DND-41 (cell line): ENCODE measurements at regions not wholly inside any gene's neighbourhood (a gene's known extent, or its start where the extent isn't known, plus 50 kb on each side); places are given as distances from the start of the nearest gene placed in this dataset.

Source experiments
- ATAC-seq: fragments of 200-7000 bp; cut with Tn5 transposase; 3 replicates; pipeline ENCODE4 v1.9.1; 2021; ENCODE audit warnings: low read depth; ENCODE audit not compliant: insufficient read depth
- DNase-seq: peaks from one replicate; pipeline ENCODE4 v3.0.0-alpha.2; 2020
- H2AFZ ChIP-seq: 2 replicates; pipeline ENCODE4 v1.6.0; 2012; ENCODE audit warnings: low read depth, low read length
- H3K27ac ChIP-seq: 2 replicates; pipeline ENCODE4 v1.5.1; 2012; ENCODE audit warnings: low read length, inconsistent platforms
- H3K27me3 ChIP-seq: fragments of 200-600 bp; sonication (generic); 2 replicates; pipeline ENCODE4 v1.6.0; 2012; ENCODE audit warnings: low read length, mild to moderate bottlenecking, inconsistent platforms; ENCODE audit not compliant: insufficient read depth, poor library complexity
- H3K36me3 ChIP-seq: 2 replicates; pipeline ENCODE4 v1.5.1; 2012; ENCODE audit warnings: low read length, inconsistent platforms; ENCODE audit not compliant: insufficient read depth
- H3K4me1 ChIP-seq: 2 replicates; pipeline ENCODE4 v1.5.1; 2012; ENCODE audit warnings: mild to moderate bottlenecking, low read length; ENCODE audit not compliant: insufficient read depth
- H3K4me2 ChIP-seq: 2 replicates; pipeline ENCODE4 v1.6.0; 2012; ENCODE audit warnings: mild to moderate bottlenecking, moderate library complexity, low read length, inconsistent platforms; ENCODE audit not compliant: insufficient read depth
- H3K4me3 ChIP-seq, 2 experiments: fragments of 200-600 bp in 1 of 2; shearing (Covaris generic) in 1 of 2; 2 replicates each; pipeline ENCODE4 v1.5.1; 2012 to 2016; ENCODE audit warnings: inconsistent platforms in 2 of 2, low read length in 2 of 2, mild to moderate bottlenecking in 2 of 2, low read depth in 1 of 2, moderate library complexity in 1 of 2
- H3K79me2 ChIP-seq: 2 replicates; pipeline ENCODE4 v1.6.0; 2012; ENCODE audit warnings: low read length, inconsistent platforms; ENCODE audit not compliant: insufficient read depth
- H3K9ac ChIP-seq: 2 replicates; pipeline ENCODE4 v1.6.0; 2012; ENCODE audit warnings: low read depth, mild to moderate bottlenecking, inconsistent platforms, low read length, moderate library complexity
- H3K9me3 ChIP-seq: 2 replicates; pipeline ENCODE4 v1.5.1; 2012; ENCODE audit warnings: low read length, moderate library complexity, mild to moderate bottlenecking, inconsistent platforms; ENCODE audit not compliant: insufficient read depth, severe bottlenecking
- H4K20me1 ChIP-seq: 2 replicates; pipeline ENCODE4 v1.6.0; 2012; ENCODE audit warnings: low read length; ENCODE audit not compliant: insufficient read depth
- EZH2 ChIP-seq: IDR thresholded peaks from 3 replicates; pipeline ENCODE4 v1.6.1; 2012; ENCODE audit warnings: borderline replicate concordance, low read depth, mild to moderate bottlenecking, moderate library complexity, low read length, inconsistent platforms; ENCODE audit not compliant: severe bottlenecking
- TF ChIP-seq, protein P1 (sequence below): IDR thresholded peaks from 2 replicates; pipeline ENCODE4 v1.5.1; 2012; ENCODE audit warnings: borderline replicate concordance, low read length, moderate library complexity, mild to moderate bottlenecking; ENCODE audit not compliant: poor library complexity, severe bottlenecking; ENCODE audit errors: extremely low read depth

DNA sequence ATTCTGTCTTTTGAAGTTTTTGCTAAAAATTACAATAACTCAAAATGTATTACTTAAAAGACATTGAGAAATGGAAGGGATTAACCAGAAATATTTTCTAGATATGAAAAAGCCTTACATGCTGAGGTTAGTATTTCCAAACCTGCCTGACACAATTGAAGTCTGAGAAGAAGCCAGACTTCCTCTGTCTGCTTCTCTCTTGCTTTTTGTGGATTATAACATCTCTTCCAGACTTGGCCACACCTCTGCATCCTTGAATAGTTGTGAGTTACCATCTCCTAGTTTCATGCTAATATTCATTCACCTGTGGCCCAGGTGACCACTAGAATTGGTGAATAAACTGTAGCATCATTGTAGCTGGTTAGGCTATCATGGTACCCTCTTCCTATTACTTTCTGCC lies 497.6 kb downstream of the SLC16A7 start:
- no peaks in the 10 kb centered on the region for H3K36me3 ChIP-seq
- no peak for TF ChIP-seq EZH2
- TF ChIP-seq, protein P1, sequence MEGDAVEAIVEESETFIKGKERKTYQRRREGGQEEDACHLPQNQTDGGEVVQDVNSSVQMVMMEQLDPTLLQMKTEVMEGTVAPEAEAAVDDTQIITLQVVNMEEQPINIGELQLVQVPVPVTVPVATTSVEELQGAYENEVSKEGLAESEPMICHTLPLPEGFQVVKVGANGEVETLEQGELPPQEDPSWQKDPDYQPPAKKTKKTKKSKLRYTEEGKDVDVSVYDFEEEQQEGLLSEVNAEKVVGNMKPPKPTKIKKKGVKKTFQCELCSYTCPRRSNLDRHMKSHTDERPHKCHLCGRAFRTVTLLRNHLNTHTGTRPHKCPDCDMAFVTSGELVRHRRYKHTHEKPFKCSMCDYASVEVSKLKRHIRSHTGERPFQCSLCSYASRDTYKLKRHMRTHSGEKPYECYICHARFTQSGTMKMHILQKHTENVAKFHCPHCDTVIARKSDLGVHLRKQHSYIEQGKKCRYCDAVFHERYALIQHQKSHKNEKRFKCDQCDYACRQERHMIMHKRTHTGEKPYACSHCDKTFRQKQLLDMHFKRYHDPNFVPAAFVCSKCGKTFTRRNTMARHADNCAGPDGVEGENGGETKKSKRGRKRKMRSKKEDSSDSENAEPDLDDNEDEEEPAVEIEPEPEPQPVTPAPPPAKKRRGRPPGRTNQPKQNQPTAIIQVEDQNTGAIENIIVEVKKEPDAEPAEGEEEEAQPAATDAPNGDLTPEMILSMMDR: no peak
- H4K20me1 ChIP-seq: no peaks in the 10 kb centered on the region
- H3K9me3 ChIP-seq: no peaks in the 10 kb centered on the region
- no peak overlapping the region for H3K27ac ChIP-seq
- no peak for DNase-seq
- ATAC-seq: no peak
- H3K4me3 ChIP-seq: no peak overlapping the region
- no peak overlapping the region for H3K9ac ChIP-seq
- H3K4me2 ChIP-seq: no peak overlapping the region
- H3K79me2 ChIP-seq: no peaks in the 10 kb centered on the region
- H3K4me1 ChIP-seq: no peaks in the 10 kb centered on the region
- no peak overlapping the region for H2AFZ ChIP-seq
- H3K27me3 ChIP-seq: no peaks in the 10 kb centered on the region

DNA sequence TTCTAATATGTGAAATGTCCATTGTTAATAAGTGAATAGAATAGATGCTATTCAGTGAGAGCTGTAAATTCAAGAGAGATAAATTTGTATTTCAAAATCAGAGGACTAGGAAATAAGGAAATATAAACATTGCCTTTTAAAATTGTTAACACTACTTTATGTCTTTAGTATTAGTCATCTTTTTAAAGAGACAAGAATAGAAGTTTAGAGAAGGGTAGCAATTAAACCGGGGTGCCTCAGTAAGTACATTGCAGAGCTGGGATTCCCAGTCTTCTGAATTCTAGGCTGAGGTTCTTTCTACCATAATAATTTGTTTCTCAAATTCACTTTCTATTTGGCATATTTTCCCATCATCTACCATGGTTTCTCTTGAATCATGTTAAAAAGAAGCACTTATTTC lies 498.6 kb downstream of the SLC16A7 start:
- no peak overlapping the region for H2AFZ ChIP-seq
- no peak overlapping the region for H3K9ac ChIP-seq
- H3K4me1 ChIP-seq: no peaks in the 10 kb centered on the region
- H3K79me2 ChIP-seq: no peaks in the 10 kb centered on the region
- H3K9me3 ChIP-seq: no peaks in the 10 kb centered on the region
- H3K4me2 ChIP-seq: no peak overlapping the region
- ATAC-seq: no peak
- DNase-seq: no peak
- H3K27ac ChIP-seq: no peak overlapping the region
- no peaks in the 10 kb centered on the region for H3K27me3 ChIP-seq
- no peaks in the 10 kb centered on the region for H3K36me3 ChIP-seq
- no peak overlapping the region for H3K4me3 ChIP-seq
- H4K20me1 ChIP-seq: no peaks in the 10 kb centered on the region
- no peak for TF ChIP-seq EZH2
- TF ChIP-seq, protein P1: no peak

DNA sequence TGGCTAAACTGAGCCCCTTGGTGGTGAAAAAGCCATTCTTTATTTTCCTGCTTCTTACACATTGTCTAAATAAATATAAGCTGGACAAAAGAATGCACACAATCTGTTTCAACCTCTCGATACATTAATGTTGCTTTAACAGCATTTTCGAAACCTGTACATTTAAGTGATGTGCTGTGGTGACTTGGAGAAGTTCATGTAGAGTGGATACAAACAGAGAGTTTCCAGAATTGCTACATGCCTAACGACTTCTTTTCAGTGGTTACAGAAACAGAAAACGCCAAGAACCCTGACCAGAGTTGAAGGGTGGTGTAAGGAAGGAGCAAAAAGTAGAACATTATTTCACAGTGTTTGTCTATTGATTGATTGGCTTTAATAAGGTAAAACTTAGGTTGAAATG lies 500.9 kb downstream of the SLC16A7 start:
- no peak overlapping the region for H3K4me2 ChIP-seq
- no peaks in the 10 kb centered on the region for H3K36me3 ChIP-seq
- H4K20me1 ChIP-seq: no peaks in the 10 kb centered on the region
- H3K4me1 ChIP-seq: no peaks in the 10 kb centered on the region
- no peak for DNase-seq
- H3K4me3 ChIP-seq: no peak overlapping the region
- no peak for TF ChIP-seq EZH2
- TF ChIP-seq, protein P1: no peak
- H3K9ac ChIP-seq: no peak overlapping the region
- no peaks in the 10 kb centered on the region for H3K27me3 ChIP-seq
- H3K27ac ChIP-seq: no peak overlapping the region
- no peaks in the 10 kb centered on the region for H3K9me3 ChIP-seq
- no peaks in the 10 kb centered on the region for H3K79me2 ChIP-seq
- H2AFZ ChIP-seq: no peak overlapping the region
- ATAC-seq: no peak

DNA sequence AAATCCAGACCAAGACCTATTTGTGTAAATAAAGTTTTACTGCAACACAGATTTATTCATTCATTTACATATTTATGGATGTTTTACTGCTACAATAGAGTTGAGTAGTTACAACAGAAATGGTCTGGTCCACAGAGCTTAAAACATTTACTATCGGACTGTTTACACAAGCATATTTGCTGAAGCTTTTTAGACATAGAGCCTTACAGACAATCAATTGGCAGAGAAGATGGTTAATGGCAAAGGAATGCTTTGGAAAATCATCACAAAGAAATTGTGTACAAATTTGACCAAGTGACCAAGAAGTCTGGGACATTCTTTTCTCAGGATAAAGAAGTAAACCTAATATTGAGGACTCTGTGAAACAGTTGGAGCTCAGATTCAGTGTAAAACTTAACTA lies 504.3 kb downstream of the SLC16A7 start:
- DNase-seq: no peak

More for the DNA sequence above, 504.3 kb downstream of the SLC16A7 start:
- Histone ChIP-seq H3K79me2 (no peaks in the 10 kb centered on the region), H4K20me1 (no peaks in the 10 kb centered on the region), H3K4me1 (no peaks in the 10 kb centered on the region), H3K9ac (no peak overlapping the region), H3K27me3 (no peaks in the 10 kb centered on the region), H3K9me3 (no peaks in the 10 kb centered on the region), H3K4me2 (no peak overlapping the region), H3K36me3 (no peaks in the 10 kb centered on the region), H3K4me3 (no peak overlapping the region), H2AFZ (no peak overlapping the region), H3K27ac (no peak overlapping the region)
- no peak for TF ChIP-seq EZH2
- TF ChIP-seq, protein P1: no peak
- ATAC-seq: no peak
